ENCODE measurements at regions not wholly inside any gene's neighbourhood (a gene's known extent, or its start where the extent isn't known, plus 50 kb on each side); places are given as distances from the start of the nearest gene placed in this dataset.
A peak's percentile ranks its signal among the peaks of the same experiment; 100 is the strongest.

DNA sequence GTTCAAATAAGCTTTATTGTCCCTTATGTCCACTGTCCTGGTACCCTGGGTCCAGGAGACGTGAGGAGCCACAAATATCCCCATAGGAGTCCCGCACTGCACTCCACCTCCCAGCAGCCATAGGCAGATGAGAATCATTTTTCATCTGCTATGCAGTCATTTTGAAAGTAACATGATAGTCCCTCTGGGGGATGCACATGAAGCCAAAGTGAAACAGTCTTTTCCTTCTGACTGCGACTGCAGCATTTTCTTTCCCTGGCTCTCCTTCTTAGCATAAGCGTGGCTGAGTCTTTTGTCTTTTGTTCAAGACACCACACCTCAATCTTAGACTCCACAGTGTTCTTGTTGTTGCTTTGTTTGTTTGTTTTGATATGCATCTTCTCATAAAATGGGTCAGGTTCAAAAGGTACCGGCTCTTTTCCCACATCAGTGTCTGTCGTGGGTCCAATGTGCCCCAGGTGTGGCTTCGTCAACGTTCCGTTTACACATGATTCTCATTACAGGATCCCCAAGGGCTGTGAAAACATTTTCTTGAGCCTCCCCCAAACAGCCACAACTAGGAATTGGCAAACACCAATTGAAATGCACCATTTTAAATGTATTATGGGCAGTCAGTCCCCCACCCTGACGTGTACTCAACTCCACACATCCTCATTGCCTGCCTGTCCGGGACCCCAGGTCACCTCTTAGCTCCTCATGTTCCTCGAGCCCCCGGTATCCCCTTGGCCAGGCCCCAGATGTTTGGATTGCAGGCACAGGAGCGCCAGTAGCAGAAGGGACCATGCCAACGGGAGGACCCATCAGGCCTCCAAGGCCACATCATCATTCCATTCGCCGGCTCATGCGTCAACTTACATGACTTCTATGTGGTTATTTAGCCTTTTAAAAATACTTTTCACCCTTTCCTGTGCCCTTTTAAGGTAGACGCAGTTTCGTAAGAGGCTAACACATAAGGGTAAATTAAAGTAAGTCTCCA lies 237.8 kb upstream of the DAPK1 start:
- DNase-seq: peak; percentile 8 to 44

DNA sequence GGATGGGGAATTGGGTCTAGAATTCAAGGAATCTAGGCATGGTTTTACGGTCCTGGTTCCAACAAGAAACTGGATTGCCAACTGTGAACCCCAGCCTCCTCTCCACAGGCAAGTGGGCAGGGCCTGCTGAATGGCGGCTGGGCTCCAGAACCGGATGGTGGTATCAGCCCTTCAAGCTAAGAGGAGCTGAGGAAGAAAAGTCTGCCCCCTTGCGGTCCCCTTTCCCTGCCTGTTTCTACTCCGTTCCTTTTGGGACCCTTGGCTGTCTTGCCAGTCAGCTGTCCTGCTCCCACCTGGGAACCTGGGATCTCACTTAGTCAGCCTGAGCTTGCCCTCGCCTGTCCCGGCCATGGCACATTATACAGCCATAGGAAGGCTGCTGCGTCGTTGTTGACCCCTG lies 234.4 kb upstream of the DAPK1 start:
- no peak for DNase-seq

DNA sequence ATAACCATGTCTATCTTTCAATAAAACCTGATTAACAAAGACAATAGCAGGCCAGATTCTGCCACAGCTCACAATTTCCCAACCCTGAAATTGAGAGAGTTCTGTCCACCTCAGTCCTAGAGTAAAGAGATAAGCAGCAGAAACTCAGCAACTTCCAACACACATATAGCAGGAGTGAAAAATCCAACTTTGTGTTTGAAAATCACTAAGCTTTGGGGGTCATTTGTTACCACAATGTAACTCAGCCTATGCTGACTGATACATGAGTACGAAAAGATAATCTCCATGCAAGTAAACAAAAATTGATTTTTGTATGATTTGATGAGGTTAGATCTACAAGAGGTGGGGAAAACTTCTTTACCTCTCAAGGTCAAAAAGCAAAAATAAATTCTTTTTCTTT lies 231.0 kb upstream of the DAPK1 start:
- DNase-seq: no peak

DNA sequence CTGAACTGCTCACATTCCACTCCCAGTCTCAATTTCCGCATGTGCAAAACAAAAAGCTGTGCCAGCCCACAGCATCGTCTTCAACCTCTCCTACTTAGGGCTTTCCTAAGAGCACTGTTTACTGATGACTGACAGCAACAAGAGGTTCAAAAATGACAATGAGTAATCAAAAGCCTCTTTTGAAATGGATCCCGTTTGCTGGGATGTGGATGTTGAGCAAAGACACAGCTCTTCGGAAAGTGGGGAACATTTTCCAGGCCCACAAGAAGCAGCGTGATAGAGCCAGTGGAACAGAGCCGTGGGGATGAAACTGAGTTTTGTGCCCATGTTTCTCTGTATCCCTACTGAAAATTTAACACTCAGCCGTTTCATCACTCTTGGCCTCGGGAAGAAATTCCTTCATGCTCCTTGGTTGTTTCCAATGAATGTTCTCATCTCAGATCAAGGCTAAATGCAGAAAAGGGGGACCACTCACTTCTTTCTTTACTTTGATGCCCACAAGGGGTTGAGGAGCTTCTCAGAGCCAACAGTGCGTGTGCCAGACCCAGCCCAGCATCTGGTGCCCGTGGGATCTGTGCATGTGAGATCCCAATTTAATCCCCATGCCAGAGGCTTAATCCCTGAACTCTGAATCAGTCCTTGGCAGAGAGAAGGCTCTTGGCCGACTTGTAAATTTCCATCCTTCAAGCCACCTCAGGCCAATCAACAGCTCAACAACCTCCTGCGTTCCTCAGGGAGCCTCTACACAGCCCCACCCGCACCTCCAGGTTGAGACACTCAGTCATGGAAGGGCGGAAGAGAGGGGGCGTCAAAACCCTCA lies 230.2 kb upstream of the DAPK1 start:
- DNase-seq: no peak

DNA sequence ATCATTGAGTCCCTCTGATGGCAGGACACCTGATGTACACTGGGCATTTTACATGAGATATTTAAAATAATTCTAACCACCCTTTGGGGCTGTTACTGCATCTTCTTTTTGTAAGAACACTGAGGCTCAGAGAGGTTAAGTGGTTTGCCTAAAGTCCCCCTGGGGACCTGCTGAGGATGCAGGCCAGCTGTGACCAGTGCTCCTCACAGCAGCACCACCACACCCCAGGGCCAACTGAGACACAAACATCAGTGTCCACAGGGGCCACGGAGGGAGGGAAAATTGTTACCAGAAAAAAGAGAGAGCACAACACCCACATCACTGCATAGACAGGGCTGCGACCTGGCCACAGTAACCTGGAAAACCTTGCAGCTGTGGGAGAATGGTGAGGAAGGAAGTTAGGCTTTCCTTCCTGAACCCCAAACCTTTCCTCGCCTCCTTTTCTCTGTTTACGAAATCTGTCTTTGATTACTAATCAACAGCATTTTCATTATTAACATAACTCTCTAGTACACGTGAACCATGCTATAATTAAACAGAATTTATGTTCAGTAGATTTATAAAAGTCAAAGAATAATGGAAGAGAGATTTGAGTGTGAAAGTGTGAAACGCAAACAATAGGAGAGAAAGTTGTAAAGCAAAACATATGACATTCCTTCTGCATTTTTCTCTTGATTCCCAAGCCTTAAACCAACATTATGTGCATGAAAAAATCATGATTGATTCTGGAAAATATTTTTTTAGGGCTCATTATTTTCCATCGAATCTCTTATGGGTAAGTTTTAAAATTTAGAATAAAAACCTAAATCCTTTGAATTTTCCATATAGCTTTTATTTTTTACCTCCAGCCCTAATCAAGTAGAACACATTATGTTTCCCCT lies 228.1 kb upstream of the DAPK1 start:
- no peak for DNase-seq

DNA sequence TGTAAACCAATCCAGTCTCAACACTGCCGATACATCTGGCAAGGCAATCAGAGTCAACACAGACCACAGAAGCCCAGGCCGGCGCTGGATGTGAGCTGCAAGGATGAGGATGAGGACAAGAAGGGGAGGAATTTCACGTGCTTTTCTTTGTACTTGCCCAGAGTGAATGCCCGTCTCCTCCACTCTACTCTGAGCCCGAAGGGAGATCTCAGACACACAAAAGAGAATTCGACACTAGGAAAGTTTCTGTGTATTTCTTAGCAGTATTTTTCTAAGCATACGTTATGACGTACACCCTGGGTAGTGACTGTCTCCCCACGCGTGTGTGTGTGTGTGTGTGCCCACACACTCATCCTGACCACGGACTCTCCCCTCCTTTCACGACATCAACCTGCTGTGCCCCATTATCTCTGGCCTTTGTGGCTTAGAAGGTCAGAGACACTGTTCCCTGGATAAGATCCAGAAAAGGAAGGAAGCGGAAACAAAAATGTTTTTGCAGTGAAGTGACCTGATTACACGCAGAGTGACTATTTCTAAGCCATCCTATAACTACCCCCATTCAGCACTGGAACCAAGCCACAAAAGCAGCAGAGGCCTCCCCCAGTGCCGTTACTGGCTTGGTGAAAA lies 227.3 kb upstream of the DAPK1 start:
- no peak for DNase-seq

DNA sequence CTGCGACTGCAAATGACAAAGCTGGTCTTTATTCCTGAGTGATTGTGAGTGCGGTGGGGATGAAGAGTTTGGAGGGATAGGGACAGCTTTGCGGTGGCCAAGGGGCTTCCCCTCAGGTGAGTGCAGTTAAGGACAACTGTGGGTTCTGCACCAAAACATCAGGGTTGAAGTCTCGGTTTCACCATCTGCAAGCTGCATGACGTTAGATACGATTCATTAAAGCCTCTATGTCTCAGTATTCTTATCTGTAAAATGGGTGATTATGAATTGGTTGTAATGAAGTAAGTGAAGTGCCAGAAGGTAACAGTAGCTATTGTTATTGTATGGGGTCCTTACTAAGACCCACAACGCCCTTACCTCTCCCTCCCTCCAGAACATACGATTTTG lies 226.8 kb upstream of the DAPK1 start:
- DNase-seq: no peak

DNA sequence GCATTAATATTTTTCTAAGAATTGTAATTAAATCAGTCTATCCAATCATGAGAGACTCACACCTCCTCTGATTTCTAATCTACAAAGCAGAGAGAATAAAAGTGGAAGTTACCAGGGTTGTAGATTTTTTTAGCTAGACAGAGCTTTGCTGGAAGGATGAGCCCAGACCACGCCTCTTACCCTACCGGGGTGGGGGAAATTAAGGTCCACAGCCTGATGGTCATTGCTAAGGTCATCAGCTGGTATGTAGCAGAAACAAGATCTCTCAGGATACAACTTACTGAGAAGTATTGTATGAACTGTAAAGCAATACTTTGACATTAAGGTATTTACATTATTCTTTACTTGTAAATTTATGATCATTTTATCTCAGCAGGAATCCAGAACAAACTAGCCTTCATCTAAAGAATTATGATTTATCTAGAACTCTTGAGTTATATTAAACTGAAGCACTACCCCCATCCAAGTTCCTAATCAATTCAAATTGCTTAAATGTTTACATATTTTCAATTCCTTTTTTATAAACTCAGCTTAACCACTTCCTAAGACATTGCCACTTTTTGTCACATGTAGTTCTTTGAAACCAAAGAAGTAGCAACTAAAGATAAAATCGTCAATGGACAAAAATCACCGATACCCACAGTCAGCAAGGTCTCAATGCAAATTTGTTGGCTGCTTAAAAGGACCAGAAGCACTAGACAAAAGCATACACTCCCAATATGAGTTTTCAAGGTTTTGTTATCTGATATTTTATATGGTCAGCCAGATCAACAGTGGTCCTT lies 225.8 kb upstream of the DAPK1 start:
- no peak for DNase-seq

DNA sequence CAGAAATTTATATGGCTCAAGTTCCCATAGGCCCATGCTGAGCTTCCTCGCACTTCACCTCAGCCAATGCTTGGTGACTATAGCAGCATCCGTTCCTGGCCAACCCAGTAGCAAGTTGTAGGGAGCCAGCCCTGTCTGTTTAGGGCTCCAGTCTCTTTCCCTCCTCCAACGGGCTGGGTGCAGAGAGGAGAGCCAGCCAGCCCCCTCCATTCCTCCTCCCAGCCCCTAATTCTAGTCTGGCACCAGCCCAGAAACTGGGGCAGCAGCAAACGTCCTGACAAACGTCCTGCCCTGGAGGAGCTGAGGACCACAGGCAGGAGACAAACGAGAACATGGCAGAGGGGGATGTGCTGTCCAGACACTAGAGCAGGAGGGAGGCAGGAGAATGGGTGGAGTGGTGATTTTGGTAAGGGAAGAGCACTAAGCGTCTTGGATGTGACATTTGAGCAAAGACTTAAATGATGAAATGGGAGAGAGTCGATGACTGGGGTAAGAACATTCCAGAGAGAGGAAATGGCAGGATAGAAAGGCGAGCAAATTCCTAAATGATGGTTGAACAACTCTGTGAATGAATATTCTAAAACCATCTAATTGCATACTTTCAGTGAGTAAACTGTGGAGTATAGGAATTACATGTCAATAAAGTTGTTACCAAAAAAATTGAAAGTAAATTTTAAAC lies 222.5 kb upstream of the DAPK1 start:
- no peak for DNase-seq

DNA sequence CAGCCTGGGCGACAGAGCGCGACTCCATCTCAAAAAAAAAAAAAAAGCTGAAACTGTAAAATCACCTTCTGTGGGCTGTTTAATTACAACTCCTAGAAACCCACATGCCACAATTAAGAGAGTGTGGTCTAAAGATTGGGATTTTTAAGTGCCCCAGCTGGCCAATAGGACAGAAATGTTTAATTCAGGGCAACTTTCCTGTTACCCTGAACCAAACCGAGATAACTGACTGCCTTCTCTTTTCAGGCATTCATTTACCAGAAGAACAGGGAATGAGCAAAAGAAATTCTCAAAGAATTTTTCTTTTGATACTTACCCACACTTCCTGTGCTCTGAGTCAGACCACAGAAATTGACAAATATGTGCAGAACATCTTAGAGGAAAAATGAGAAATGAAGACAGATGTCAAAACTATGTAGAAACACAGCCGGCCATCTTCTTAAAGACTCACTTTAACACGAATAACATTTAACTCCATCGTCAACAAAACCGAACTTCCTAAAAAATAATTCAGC lies 221.3 kb upstream of the DAPK1 start:
- no peak for DNase-seq

DNA sequence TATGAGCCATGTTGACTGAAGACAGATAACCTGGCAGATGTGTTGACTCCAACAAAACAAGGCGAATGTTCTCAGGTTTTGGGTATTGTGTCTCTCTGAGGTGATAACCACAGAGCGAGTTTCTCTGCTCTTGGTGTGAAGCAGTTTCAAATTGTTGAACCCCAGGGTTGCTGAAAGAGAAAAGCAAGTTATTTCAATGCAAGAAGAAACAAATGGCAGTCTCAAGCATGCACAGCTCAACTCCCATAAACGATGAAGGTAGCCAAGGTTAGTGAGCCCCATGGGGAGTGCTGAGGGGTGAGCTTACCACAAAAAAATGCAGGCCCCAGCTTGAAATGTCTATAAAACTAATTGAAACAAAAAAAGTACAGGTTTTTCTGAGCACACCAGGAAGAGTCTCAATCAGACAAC lies 220.8 kb upstream of the DAPK1 start:
- DNase-seq: no peak

DNA sequence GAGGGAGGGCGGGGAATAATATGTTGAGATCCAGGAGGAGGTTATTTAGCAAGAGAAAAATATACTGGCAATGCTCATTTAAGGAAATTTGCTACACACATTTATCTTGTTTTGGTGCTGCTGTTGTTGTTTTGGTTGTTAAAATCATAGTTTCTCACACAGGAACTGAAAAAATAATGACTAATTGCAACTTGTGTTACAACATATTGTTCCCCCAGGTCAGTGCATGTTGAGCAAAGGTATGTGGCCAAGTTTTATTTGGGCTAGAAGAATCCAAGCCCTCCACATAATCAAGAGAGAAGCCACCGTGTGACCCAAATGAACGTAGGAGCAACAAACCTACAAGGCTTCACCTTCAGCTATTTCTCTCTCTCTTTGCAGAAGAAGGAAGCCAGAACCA lies 220.3 kb upstream of the DAPK1 start:
- DNase-seq: no peak

DNA sequence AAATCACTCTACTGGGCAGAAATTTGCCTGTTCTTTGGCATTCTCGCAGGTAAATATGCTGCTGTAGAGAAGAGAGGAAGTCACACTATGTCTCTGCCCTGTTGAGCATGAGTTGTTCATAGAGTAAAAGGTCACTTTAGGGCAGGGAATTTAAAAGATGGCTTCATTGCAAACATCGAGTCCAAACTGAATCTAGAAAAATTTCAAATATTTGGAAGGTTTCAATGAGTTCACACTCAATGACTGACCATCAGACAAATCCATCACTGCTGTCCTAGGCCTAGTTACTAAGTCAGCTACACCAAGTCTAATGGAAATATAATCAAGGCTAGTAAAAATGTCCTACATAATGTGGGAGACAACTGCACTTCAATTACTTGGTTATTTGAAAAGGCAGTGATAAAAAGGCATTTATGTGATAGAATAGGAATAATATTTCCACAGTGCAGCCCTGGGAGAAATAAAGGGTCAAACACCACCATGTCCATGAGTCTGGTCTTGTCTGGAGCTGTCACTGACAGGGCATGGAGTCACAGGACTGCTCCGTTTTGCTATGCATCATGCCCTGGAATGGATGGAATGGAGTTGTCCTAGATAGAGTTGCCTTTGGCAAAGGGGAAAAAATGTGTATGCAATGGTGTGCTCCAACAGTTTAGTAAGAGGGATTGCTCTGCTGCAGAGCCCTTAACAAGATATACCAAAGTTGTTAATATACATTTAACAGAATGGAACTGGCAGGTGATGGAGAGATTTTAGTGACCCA lies 218.5 kb upstream of the DAPK1 start:
- no peak for DNase-seq

DNA sequence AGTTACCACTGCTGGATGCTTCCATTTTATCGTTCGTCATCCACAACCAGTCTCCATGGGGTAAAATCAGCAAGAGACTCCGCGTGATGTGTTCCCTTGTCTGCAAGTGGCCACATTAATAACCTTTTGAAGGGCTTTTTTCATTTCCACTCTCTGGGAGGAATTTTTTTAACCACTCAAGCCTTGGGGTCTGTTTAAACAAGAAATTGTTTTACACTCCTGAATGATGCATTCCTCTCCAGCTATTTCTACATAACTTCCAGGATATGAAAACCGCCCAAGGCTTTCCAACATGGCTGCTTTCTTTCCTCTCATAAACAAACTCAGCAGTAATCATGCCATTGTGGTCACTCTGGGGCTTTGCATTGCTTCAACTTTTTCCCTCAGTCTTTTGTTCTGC lies 217.2 kb upstream of the DAPK1 start:
- no peak for DNase-seq

DNA sequence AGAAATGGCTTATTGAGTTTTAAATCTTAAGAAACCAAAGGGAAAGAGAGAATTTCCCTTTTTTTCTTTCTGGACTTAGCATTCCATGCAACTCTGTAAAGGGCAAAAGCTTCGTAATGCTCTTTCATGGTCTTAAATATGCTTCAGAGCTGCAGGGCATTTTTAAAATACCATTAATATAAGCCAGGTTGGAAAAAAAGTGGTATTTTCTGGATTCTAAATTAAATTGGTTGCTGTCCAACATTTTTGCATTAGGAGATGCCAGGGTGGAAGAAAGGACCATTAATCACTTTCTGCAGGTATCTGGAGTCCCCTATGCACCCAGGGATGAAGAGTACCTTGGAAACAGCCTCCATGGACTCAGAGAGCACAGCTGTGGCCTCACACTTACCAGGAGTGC lies 215.1 kb upstream of the DAPK1 start:
- no peak for DNase-seq

DNA sequence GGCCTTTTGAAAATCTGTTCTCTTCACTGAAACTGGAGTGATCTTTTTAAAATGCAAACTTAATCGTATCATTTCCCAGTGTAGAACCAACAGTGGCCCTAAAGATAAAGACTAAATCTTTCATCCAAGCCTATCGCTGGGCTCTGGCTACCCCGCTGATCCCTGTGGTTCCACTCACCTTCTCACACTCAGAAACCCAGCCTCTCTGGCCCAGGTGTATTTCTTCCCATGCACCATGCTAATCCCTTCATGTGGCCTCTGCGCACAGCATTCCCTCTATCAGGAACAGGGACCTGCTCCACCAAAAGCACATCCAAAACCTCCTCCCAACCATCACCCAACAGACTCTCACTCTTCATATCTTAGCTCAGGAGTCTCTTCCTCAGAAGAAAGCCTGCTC lies 214.1 kb upstream of the DAPK1 start:
- DNase-seq: no peak

DNA sequence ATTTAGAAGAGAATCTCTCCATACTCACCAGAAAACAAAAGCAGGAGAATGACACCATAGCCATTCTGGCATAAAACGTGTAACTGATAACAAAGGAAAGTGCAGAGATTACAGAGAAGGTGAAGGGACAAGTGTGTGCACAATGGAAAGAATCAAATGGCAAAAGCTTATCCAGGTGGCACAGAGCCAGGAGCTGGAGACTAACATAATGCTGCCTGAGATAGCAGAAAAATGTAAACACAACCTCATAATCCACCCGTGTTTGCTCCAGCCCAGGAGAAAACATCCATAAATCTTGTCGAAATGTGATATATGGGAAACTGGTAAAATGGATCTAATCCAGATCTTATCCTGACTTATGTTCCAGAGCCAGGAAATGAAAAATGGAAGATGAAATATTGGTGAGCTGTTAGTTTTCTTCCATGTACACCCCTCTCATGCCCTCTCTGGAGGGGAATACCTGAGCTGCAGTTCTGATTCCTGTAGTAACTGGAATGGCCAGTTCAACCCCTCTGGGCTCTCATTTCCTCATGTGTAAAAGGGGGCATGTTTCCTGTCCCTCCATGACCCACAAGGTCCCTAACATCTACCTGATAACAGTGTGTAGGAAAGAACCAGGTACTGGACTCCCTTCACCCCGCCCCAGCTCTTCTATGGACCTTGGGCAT lies 212.3 kb upstream of the DAPK1 start:
- no peak for DNase-seq

DNA sequence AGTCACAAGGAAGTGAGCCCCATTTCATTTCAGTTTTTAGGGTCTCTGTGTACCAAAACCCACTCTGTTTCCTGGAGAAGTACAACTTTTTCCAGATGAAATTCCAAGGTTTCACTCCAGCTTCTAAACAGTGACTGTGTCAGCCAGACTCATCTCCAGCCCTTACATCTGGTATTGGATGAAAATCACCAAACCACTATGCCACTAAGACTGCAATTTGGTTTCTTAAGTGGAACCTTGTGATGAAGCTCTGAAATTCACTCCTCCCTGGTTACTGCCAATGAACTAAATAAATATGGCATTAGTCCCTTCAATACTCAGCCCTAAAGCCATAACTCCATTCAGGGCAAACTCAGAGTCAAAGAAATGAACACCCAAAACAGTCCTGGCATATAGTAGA lies 211.2 kb upstream of the DAPK1 start:
- DNase-seq: no peak

DNA sequence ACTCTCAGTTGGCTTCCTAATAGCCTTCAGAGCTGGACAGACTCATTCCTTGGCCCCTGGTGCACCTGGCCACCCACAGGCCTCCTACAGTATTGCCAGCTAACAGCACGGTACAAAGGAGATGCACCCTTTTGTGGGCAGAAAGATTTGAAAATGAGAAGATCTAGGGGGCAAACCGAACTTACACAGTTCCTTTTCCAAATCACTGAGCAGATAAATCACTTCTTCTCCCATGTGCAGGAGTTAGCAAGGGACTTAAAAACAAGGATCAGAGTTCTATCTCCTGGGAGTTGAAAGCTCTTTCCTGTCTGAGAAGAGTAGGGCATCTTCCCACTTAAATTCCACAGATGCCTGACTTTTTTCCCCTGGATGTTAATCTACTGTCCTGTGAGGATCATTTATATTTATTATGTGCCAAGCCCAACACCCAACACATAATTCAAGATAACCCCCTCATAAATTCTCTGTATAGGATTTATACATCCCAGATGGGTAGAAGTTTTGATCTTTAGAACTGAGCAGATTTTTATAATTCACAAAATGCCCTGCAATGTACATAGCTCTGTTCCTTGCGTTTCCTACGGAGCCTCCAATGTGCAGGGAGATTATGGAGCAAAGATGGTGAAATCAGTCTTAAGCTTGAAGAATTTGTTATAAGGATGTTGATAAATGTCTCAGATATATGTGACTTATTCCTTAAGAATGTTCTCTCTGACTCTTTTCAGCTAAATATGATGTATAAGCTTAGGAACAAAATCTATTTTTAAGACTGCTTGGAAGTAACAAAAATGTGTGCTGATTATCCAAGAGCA lies 207.2 kb upstream of the DAPK1 start:
- no peak for DNase-seq
